Hepatocyte (in vitro differentiated cells): ENCODE measurements at regions not wholly inside any gene's neighbourhood (a gene's known extent, or its start where the extent isn't known, plus 50 kb on each side); places are given as distances from the start of the nearest gene placed in this dataset.

Source experiments
- CTCF ChIP-seq: fragments of 200-600 bp; sonication (generic); IDR thresholded peaks from 2 replicates; pipeline ENCODE4 v1.5.1; 2016; ENCODE audit warnings: antibody characterized with exemption, mild to moderate bottlenecking; ENCODE audit not compliant: poor library complexity
- EZH2 ChIP-seq: fragments of 200-600 bp; sonication (generic); IDR thresholded peaks from 2 replicates; pipeline ENCODE4 v1.6.1; 2016; ENCODE audit warnings: antibody characterized with exemption, mild to moderate bottlenecking, borderline replicate concordance
- EZH2phosphoT487 ChIP-seq: fragments of 200-600 bp; sonication (generic); IDR thresholded peaks from one replicate; pipeline ENCODE4 v1.6.1; 2018; ENCODE audit warnings: antibody characterized with exemption, mild to moderate bottlenecking, low read depth, moderate library complexity; ENCODE audit not compliant: unreplicated experiment, severe bottlenecking

GRCh38 chr22:47309476-47309875, 547.0 kb downstream of the TBC1D22A start:
- no peak for TF ChIP-seq CTCF
- TF ChIP-seq EZH2phosphoT487 = no peak
- TF ChIP-seq EZH2 = no peak
